HEK293 (cell line): ENCODE measurements at regions not wholly inside any gene's neighbourhood (a gene's known extent, or its start where the extent isn't known, plus 50 kb on each side); places are given as distances from the start of the nearest gene placed in this dataset.

ENCODE experiments used
- CTCF ChIA-PET: fragments of 350-600 bp; formaldehyde crosslinking; extraction: SDS; loops from one replicate; lab custom pipeline; 2021; ENCODE audit warnings: antibody characterized with exemption; lab: Yijun Ruan, JAX
- POLR2A ChIA-PET: fragments of 300-600 bp; formaldehyde crosslinking; extraction: SDS; loops from one replicate; lab custom pipeline; 2020; ENCODE audit warnings: antibody characterized with exemption, inconsistent platforms; lab: Yijun Ruan, JAX
- H3K27ac ChIP-seq: fragments of 200-500 bp; sonication (Bioruptor generic); 2 replicates; pipeline ENCODE4 v1.5.1; 2014; ENCODE audit warnings: low read depth, low read length, control low read depth, inconsistent platforms; ENCODE audit errors: extremely low read depth
- H3K36me3 ChIP-seq, 2 experiments: fragments of 200-500 bp in 1 of 2; sonication (Bioruptor generic) in 1 of 2; 1 replicate in 1 of 2; 2 replicates in 1 of 2; pipeline ENCODE4 v1.5.1; 2014 to 2017; ENCODE audit warnings: inconsistent platforms in 2 of 2, low read length in 2 of 2; ENCODE audit not compliant: control insufficient read depth in 2 of 2, insufficient read depth in 1 of 2
- H3K4me1 ChIP-seq: fragments of 200-500 bp; sonication (Bioruptor generic); 2 replicates; pipeline ENCODE4 v1.5.1; 2014; ENCODE audit warnings: mild to moderate bottlenecking, low read length, inconsistent platforms; ENCODE audit not compliant: control insufficient read depth, insufficient read depth
- H3K4me3 ChIP-seq: 2 replicates; pipeline ENCODE4 v1.5.1; 2011; ENCODE audit warnings: low read depth, mild to moderate bottlenecking, control low read depth, low read length, moderate library complexity
- H3K9me3 ChIP-seq: fragments of 200-500 bp; sonication (Bioruptor generic); 2 replicates; pipeline ENCODE4 v1.5.1; 2014; ENCODE audit warnings: low read depth, low read length, inconsistent platforms; ENCODE audit not compliant: control insufficient read depth, insufficient read depth
- ATF2 ChIP-seq: fragments of 450-650 bp; formaldehyde crosslinking; IDR thresholded peaks from 2 replicates; pipeline ENCODE4 v1.5.1; 2016; ENCODE audit warnings: missing biosample characterization, missing genetic modification characterization, low read depth
- BCL11B ChIP-seq: fragments of 450-650 bp; formaldehyde crosslinking; IDR thresholded peaks from 2 replicates; pipeline ENCODE4 v1.5.1; 2016; ENCODE audit warnings: low read depth, missing biosample characterization, missing genetic modification characterization
- KLF16 ChIP-seq: fragments of 450-650 bp; formaldehyde crosslinking; IDR thresholded peaks from 2 replicates; pipeline ENCODE4 v1.5.1; 2017; ENCODE audit warnings: missing biosample characterization, missing genetic modification characterization
- OVOL3 ChIP-seq: fragments of 450-650 bp; formaldehyde crosslinking; IDR thresholded peaks from 2 replicates; pipeline ENCODE4 v1.5.1; 2016; ENCODE audit warnings: missing biosample characterization, missing genetic modification characterization
- SCRT1 ChIP-seq: fragments of 450-650 bp; formaldehyde crosslinking; IDR thresholded peaks from 2 replicates; pipeline ENCODE4 v1.5.1; 2016; ENCODE audit warnings: missing biosample characterization, missing genetic modification characterization, borderline replicate concordance
- TRIM28 ChIP-seq: IDR thresholded peaks from 2 replicates; pipeline ENCODE4 v1.6.1; 2011; ENCODE audit warnings: low read length, control low read depth, borderline replicate concordance
- WT1 ChIP-seq: fragments of 450-650 bp; formaldehyde crosslinking; IDR thresholded peaks from 2 replicates; pipeline ENCODE4 v1.5.1; 2016; ENCODE audit warnings: missing biosample characterization, missing genetic modification characterization
- ZBTB1 ChIP-seq: fragments of 450-650 bp; formaldehyde crosslinking; IDR thresholded peaks from 2 replicates; pipeline ENCODE4 v1.5.1; 2016; ENCODE audit warnings: missing biosample characterization, missing genetic modification characterization
- ZFP69B ChIP-seq: fragments of 450-650 bp; formaldehyde crosslinking; IDR thresholded peaks from 2 replicates; pipeline ENCODE4 v1.5.1; 2016; ENCODE audit warnings: missing biosample characterization, missing genetic modification characterization
- ZNF121 ChIP-seq: fragments of 450-650 bp; formaldehyde crosslinking; IDR thresholded peaks from 2 replicates; pipeline ENCODE4 v1.5.1; 2016; ENCODE audit warnings: missing biosample characterization, missing genetic modification characterization
- ZNF133 ChIP-seq: fragments of 450-650 bp; formaldehyde crosslinking; IDR thresholded peaks from 2 replicates; pipeline ENCODE4 v1.5.1; 2016; ENCODE audit warnings: missing biosample characterization, missing genetic modification characterization
- ZNF16 ChIP-seq: fragments of 450-650 bp; formaldehyde crosslinking; IDR thresholded peaks from 2 replicates; pipeline ENCODE4 v1.5.1; 2016; ENCODE audit warnings: low read depth, missing biosample characterization, missing genetic modification characterization
- ZNF169 ChIP-seq: fragments of 450-650 bp; formaldehyde crosslinking; IDR thresholded peaks from 2 replicates; pipeline ENCODE4 v1.5.1; 2016; ENCODE audit warnings: missing biosample characterization, missing genetic modification characterization
- ZNF23 ChIP-seq: fragments of 450-650 bp; formaldehyde crosslinking; IDR thresholded peaks from 2 replicates; pipeline ENCODE4 v1.5.1; 2016; ENCODE audit warnings: missing biosample characterization, missing genetic modification characterization, borderline replicate concordance
- ZNF239 ChIP-seq: fragments of 450-650 bp; formaldehyde crosslinking; IDR thresholded peaks from 2 replicates; pipeline ENCODE4 v1.5.1; 2016; ENCODE audit warnings: missing biosample characterization, missing genetic modification characterization
- ZNF433 ChIP-seq: fragments of 450-650 bp; formaldehyde crosslinking; IDR thresholded peaks from 2 replicates; pipeline ENCODE4 v1.5.1; 2016; ENCODE audit warnings: missing biosample characterization, missing genetic modification characterization, low read depth
- ZNF488 ChIP-seq: fragments of 450-650 bp; formaldehyde crosslinking; IDR thresholded peaks from 2 replicates; pipeline ENCODE4 v1.5.1; 2016; ENCODE audit warnings: missing biosample characterization, missing genetic modification characterization
- ZNF514 ChIP-seq: fragments of 450-650 bp; formaldehyde crosslinking; IDR thresholded peaks from 2 replicates; pipeline ENCODE4 v1.5.1; 2016; ENCODE audit warnings: missing biosample characterization, missing genetic modification characterization
- ZNF544 ChIP-seq: fragments of 450-650 bp; formaldehyde crosslinking; IDR thresholded peaks from 2 replicates; pipeline ENCODE4 v1.5.0; 2017; ENCODE audit warnings: missing biosample characterization, missing genetic modification characterization
- ZNF610 ChIP-seq: fragments of 450-650 bp; formaldehyde crosslinking; IDR thresholded peaks from 2 replicates; pipeline ENCODE4 v1.5.1; 2016; ENCODE audit warnings: missing biosample characterization, missing genetic modification characterization, borderline replicate concordance
- ZNF624 ChIP-seq: fragments of 450-650 bp; formaldehyde crosslinking; IDR thresholded peaks from 2 replicates; pipeline ENCODE4 v1.5.1; 2017; ENCODE audit warnings: missing biosample characterization, missing genetic modification characterization
- ZNF830 ChIP-seq: fragments of 450-650 bp; IDR thresholded peaks from 2 replicates; pipeline ENCODE4 v1.5.0; 2018; ENCODE audit warnings: missing biosample characterization, missing genetic modification characterization, low read depth, mild to moderate bottlenecking, moderate library complexity
- TF ChIP-seq, protein P1 (sequence below): fragments of 450-650 bp; formaldehyde crosslinking; IDR thresholded peaks from 2 replicates; pipeline ENCODE4 v1.5.1; 2017; ENCODE audit warnings: missing biosample characterization, missing genetic modification characterization
- TF ChIP-seq, protein P2 (sequence below): fragments of 450-650 bp; formaldehyde crosslinking; IDR thresholded peaks from 2 replicates; pipeline ENCODE4 v1.5.1; 2016; ENCODE audit warnings: missing biosample characterization, missing genetic modification characterization

GRCh38 chr12:24421759-24422158 is 472.3 kb upstream of the SOX5 start:
- ChIA-PET CTCF (no interaction called here), POLR2A (no interaction called here)
- H3K27ac ChIP-seq = no peak overlapping the region
- H3K4me1 ChIP-seq = peaks cover 7% of the 10 kb centered on the region
- no peaks in the 10 kb centered on the region for H3K36me3 ChIP-seq
- H3K9me3 ChIP-seq = no peaks in the 10 kb centered on the region
- H3K4me3 ChIP-seq = no peak overlapping the region
- TF ChIP-seq, protein P1, sequence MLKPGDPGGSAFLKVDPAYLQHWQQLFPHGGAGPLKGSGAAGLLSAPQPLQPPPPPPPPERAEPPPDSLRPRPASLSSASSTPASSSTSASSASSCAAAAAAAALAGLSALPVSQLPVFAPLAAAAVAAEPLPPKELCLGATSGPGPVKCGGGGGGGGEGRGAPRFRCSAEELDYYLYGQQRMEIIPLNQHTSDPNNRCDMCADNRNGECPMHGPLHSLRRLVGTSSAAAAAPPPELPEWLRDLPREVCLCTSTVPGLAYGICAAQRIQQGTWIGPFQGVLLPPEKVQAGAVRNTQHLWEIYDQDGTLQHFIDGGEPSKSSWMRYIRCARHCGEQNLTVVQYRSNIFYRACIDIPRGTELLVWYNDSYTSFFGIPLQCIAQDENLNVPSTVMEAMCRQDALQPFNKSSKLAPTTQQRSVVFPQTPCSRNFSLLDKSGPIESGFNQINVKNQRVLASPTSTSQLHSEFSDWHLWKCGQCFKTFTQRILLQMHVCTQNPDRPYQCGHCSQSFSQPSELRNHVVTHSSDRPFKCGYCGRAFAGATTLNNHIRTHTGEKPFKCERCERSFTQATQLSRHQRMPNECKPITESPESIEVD = no peak
- no peak for TF ChIP-seq ZNF610 (tag by site-specific recombination)
- no peak for TF ChIP-seq ZNF23 (tag by site-specific recombination)
- no peak for TF ChIP-seq TRIM28

GRCh38 chr12:24418157-24418556 is 468.7 kb upstream of the SOX5 start:
- TF ChIP-seq, protein P2, sequence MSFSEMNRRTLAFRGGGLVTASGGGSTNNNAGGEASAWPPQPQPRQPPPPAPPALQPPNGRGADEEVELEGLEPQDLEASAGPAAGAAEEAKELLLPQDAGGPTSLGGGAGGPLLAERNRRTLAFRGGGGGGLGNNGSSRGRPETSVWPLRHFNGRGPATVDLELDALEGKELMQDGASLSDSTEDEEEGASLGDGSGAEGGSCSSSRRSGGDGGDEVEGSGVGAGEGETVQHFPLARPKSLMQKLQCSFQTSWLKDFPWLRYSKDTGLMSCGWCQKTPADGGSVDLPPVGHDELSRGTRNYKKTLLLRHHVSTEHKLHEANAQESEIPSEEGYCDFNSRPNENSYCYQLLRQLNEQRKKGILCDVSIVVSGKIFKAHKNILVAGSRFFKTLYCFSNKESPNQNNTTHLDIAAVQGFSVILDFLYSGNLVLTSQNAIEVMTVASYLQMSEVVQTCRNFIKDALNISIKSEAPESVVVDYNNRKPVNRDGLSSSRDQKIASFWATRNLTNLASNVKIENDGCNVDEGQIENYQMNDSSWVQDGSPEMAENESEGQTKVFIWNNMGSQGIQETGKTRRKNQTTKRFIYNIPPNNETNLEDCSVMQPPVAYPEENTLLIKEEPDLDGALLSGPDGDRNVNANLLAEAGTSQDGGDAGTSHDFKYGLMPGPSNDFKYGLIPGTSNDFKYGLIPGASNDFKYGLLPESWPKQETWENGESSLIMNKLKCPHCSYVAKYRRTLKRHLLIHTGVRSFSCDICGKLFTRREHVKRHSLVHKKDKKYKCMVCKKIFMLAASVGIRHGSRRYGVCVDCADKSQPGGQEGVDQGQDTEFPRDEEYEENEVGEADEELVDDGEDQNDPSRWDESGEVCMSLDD = no peak
- TF ChIP-seq ATF2 (no peak), ZNF133 (tag by site-specific recombination) (no peak), ZNF169 (no peak), ZNF16 (tag by site-specific recombination) (no peak), ZNF488 (tag by site-specific recombination) (no peak), ZNF121 (tag by site-specific recombination) (no peak), ZNF624 (tag by site-specific recombination) (no peak), WT1 (tag by site-specific recombination) (no peak), BCL11B (tag by site-specific recombination) (no peak), ZNF830 (tag by site-specific recombination) (no peak), ZNF239 (tag by site-specific recombination) (no peak), KLF16 (tag by site-specific recombination) (no peak), SCRT1 (tag by site-specific recombination) (no peak), ZNF433 (no peak), ZBTB1 (tag by site-specific recombination) (no peak), ZNF544 (tag by site-specific recombination) (no peak), OVOL3 (no peak), ZNF514 (tag by site-specific recombination) (no peak), ZFP69B (no peak)
- Histone ChIP-seq H3K36me3 (no peaks in the 10 kb centered on the region), H3K4me1 (no peaks in the 10 kb centered on the region), H3K9me3 (no peaks in the 10 kb centered on the region), H3K4me3 (no peak overlapping the region), H3K27ac (no peak overlapping the region)
- POLR2A ChIA-PET = no interaction called here
- CTCF ChIA-PET = no interaction called here
